NCI-H524 (cell line): ENCODE measurements at regions not wholly inside any gene's neighbourhood (a gene's known extent, or its start where the extent isn't known, plus 50 kb on each side); places are given as distances from the start of the nearest gene placed in this dataset.

Experiments used
- DNase-seq, 2 experiments: peaks; one replicate each; lab custom pipeline; 2025; lab: John Stamatoyannopoulos, UW

DNA sequence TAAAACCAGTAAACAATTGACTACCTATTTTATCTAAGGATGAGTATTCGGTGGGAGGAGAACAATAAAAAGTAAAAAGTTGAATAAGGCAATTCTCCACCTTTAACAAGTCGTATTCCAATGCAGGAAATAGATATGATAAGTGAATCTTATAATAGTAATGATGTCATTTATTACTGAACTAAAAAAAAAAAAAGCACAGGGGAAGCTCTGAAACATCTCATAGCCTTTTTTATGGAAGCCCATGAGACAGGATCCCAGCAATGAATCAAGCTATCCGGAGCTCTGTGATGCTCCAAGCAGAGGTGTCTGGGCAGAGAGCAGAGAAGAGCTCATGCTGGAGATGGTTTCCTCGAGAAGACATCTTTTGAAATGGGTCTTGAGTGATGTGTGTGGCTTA is 376.0 kb downstream of the ICE1 start:
- DNase-seq = peak in 1 of 2 experiments; percentile 41

DNA sequence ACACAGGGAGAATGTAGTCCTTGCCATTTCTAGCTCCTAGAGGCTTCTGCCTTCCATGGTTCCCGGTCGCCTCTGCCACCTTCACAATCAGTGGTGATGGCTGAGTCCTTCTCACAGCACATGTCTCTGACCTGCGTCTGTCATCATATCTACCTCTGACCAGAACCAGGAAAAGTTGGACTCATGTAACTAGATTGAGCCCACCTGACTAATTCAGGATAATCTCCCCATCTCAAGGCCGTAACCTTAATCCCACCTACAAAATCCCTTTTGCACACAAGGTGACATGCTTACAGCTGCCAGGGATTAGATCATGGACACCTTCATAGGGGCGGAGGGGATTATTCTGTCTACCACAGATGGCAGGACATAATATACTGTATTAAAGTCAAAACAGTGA is 375.6 kb downstream of the ICE1 start:
- DNase-seq = peak; percentile 70 to 96

DNA sequence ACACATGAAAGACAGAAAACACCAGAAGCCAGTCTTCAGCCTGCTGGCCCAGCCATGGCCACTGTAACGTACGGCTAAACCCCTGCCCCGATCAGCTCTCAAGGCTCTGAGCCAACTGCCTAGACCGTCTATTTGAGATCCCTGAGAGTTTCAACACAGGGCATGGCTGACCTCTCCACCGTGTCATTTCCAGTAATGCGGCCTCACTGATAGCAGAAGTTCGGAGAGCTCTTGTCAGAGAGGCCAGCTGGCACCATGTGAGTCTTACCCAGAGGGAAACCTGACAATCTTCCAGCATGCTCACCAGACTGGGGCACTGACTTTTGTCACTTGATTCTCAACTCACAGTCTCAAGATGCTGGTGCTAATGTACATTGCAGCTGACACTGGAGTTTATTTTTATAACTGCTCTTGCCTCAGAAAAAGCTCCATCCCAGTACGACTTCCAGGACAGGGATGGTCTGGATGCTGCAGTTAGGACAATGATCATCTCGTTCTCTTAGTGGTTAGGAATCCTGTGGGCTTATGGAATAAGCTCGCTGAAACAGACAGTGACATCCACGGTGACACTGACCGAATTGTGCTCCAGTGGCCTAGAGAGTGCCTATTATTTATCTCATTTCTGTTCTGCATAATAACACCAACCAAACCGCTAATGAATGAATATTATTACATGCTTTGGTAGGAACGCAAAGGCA is 372.7 kb downstream of the ICE1 start:
- DNase-seq = peak; percentile 88 to 97

DNA sequence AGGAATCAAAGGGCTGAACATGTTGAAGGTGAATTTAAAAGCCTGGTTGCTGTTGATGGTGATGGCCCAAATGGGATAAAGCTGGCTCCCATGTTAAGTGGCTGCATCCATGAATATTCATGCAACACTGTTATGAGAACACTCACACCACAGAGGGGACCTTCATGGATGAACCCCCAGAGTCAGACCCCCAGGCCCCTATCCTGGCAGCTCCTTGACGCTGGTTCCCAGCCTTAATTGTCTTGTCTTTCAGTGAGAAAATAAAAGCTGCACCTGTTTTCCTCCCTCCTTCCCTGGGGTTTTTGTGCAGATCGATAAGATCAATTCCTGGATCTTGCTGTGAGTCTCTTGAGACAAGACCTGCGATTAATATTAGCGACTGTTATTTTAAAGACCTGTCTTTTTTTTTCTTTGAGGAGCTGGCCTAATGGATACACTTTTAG is 371.7 kb downstream of the ICE1 start:
- no peak for DNase-seq

DNA sequence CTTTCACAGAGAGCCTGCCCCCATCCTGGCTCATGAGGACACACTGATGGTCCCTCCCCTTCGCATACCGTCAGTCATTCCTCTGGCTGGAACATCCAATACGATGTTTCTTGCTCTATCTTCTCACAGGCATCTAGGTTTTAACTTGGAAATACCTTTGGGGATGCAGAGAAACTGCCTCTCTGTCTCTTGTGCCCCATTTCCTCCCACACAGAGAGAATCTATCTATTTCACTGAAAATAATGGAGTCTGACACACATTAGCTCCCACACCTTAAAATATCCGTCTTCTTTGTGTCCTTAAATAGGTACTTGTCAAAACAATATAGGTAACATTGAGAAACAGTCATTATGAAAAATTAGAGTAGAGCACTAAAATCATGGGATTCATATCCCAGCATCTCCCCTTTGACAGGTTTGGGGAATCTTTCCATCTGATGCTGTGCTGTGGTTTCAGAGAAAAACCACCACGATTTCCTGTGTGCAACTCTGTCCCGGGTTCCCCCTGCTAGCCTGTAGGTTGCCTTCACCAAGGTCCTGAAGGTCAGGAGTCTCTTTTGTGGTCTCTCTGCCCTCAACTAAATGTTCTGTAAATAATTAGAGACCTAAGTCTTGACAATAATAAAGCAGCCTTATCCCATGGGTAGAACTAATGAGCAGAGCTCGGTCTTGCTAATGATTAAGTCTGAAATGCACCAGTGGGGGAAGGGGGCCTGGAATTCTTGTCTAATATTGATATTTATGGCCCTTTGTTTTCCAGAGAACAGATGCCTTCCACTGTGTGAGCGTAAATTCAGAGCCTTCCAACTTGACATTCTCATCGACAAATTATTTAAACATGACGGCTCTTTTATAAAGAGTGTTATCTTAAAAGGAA is 371.0 kb downstream of the ICE1 start:
- DNase-seq = no peak

DNA sequence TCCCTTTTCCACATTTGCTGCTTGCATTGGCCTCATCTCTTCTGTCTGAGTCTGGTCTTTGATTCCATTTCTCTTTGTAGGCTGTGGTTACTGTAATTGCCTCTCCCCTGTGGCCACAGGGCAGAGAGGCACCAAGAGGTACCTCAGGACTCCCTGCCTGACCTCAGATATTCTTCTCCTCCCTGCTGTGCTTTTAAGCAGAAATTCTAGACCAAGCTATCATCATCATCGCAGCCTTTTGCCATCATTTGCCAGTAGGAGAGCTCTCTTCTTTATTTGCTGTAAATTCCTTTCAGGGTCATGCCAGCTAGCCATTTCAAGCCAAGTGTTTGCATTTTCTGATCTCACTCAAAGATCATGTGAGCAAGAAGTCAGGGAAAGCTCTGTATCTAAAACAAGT is 369.6 kb downstream of the ICE1 start:
- DNase-seq = no peak

DNA sequence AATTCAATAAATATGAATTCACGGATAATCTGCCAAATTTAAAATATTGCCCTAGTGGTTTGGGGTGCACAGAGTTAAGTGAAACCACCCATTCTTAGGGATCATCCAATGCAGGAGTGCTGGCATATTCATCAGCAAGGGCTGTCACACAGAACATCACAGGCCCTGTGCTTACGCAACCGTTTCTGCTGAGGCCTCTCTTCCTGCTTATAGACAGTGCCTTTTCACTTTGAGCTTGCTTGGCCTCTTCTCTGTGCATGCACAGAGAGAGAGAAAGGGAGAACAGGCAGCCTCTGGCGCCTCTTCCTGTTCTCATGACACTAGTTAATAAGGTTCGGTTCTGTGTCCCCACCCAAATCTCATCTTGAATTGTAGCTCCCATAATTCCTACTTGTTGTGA is 366.3 kb downstream of the ICE1 start:
- no peak for DNase-seq

DNA sequence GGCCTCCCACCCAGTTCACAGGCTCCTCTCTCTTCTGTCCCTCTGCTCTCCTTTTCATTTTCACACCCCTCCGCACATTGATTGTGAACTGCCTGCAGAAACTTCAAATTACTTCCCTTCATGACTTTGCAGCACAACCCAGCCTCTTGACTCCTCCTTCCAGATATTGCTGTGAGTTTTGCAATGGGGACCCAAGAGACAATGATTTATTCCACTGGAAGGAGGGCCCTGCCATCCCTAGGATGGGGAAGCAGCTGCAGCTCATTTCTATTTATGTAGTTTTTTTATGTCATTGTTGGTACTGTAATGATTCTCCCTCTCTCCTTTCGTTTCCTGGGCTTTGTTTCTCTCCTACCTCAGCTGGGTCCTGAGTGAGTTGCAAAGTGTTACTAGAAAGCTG is 364.9 kb downstream of the ICE1 start:
- DNase-seq = no peak

DNA sequence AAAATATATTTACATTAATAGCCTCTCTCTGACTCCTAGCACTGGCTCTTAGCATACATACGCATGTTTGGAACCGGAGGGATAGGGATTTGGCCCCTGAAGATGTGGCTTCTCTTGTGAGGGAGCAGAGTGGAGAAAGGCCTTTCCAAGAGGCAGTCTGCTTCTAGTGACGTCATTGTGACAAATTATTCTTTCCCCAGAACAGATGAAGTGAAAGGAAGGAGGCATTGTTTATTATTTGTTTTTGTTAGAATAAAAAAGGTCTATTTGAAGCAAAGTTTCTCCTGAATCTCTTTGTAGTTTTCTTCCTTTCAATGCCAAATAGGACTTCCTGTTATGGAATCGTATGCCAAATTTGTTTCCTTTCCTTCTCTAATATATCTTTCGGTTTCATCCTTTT is 361.6 kb downstream of the ICE1 start:
- no peak for DNase-seq

DNA sequence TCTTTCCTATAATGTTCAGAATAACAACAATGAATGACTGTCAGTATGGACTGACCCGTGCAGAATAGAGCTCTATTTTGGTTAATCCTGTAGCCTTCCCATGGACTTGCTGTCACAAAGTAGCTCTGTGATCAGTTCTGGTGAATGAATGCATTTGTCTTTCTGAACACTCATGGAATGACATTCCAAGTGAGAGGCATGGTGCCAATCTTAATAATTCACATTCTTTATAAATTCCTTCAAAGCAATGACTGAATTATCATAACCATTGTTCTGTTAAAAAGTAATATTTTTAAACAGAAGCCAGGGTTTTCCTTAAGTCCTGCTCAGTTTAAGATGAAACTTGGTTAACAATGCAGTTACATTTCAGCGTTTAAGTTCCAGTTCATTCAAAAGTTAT is 360.5 kb downstream of the ICE1 start:
- DNase-seq = no peak

DNA sequence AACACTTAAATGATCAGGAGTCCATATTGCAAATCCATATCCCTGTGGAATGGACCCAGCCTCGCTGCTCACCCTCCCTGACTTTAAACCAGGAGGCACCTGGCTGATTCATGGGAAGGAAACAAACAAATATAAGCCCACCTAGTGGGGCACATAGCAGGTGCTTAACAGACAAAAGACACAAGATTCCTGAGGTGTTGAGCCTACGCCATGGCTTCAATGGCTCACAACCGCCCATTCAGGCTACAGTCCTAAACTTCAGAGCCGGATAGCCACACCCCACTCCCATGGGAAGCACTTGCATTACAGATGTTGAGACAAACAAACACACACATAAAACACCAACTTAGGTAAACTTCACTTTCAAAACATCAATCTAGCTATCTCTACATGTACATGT is 359.9 kb downstream of the ICE1 start:
- DNase-seq = no peak

DNA sequence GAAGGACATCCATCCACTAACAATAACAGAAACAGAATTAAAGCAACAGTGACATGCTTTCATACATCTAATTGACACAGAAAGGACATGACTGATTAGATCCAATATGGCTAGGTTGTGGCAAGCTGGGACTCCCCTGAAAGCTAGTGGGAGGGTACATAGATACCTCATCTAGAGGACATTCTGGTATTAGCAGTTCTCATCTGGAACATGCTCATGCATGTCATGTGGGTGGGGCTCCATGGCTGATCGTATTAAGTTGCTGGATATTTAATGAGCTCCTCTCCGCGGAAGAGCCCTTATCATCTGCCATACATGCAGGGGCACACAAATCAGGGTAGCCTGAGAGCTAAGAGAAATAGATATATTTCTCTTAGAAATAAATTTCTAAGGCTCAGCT is 358.9 kb downstream of the ICE1 start:
- peak in 1 of 2 experiments; percentile 80 for DNase-seq

DNA sequence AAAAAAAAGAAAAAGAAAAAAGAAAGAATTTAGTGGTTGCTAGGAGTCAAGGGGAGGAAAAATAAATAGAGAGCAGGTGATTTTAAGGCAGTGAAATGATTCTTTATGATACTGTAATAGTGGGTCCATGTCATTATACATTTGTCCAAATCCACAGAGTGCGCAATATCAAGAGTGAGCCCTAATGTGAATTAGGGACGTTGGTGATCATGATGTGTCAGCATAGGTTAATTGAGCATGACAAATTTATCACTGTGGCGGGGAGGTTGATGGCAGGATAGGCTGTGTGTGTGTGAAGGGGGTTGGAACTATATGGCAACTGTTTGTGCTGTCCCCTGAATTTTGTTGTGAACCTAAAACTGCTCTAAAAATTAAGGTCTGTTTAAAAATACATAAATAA is 357.8 kb downstream of the ICE1 start:
- DNase-seq = no peak

DNA sequence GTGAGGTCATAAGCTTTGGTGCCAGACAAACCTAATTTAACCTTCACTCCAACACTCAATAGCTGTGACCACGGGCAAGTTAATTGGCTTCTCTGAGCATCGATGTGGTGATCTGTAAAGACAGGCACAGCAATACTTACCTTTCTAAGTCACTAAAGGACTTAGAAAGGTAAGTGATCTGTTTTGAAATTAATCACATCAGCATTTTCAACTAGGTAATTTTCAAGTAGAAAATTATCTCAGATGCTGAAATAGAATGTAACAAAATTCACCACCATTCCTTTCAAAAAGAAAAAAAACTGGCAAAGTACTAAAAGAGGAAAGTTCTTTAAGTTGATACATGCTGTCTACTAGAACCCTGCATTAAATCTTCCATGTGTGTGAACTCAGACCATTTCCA is 354.5 kb downstream of the ICE1 start:
- DNase-seq = no peak

DNA sequence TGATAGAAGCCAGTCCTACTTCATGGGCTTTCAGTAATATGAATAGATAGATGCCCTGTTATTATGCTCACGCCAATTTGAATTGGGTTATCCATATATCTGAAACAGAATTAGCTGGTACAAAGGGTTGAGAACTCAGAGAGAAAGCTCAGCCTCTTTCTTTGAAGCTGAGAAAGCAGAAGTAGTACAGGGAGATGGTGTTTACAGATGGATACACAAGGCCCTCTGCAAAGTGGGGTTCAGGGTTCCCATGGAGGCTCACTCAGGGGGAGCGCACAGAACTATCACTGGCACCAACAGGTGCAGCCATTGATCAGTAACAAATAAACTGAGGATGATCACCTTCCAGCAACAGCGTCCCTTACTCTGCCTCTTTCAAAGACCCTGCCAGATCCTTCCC is 349.7 kb downstream of the ICE1 start:
- no peak for DNase-seq

DNA sequence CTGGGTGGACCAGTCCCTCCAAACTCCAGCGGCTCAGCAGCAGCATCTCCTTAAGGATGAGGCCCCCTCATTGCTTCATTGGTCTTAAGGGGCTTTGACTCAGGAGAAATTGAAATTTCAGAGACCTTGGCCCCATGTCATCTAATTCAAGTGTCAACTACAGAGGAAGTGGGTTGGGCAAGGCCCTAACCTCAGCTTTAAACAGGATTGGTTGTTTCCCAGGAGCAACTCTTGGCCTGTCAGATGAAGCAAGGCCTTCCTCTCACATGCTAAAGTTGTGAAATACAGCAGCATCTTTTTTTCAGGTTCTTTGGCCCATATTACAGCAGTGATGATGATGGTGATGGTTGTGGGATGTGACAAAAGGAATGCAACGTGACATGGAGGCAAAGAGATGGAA is 348.3 kb downstream of the ICE1 start:
- DNase-seq = no peak

DNA sequence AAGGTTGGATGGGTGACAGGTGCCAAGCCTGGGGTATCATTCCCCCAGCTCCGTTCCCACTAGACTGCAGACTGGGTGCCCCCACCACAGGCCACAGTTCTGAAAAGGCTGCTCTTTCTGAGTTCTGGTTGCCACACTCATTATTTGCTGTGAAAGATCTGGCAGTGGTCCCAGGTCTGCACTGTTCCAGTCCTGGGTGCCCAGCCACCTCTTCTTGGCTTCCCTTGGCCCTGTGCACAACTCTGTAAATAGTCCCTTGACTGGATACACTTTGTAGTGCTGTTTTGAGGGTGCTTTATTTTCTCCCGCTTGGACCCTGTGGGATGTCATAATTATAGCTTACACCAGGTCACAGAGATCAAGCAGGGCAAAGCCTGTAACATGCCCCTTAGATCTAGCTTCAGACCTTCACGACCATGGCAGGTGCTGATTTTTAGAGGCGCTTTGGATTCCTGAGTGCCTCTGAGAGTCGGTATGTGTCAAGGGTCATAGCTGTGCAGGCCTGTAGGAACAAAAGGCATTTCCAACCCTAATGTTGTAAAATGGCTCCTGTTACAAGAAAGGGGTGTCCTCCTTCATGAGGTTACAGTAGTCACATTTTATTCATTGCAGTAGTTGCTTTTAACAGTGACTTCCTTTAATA is 344.9 kb downstream of the ICE1 start:
- DNase-seq = no peak

DNA sequence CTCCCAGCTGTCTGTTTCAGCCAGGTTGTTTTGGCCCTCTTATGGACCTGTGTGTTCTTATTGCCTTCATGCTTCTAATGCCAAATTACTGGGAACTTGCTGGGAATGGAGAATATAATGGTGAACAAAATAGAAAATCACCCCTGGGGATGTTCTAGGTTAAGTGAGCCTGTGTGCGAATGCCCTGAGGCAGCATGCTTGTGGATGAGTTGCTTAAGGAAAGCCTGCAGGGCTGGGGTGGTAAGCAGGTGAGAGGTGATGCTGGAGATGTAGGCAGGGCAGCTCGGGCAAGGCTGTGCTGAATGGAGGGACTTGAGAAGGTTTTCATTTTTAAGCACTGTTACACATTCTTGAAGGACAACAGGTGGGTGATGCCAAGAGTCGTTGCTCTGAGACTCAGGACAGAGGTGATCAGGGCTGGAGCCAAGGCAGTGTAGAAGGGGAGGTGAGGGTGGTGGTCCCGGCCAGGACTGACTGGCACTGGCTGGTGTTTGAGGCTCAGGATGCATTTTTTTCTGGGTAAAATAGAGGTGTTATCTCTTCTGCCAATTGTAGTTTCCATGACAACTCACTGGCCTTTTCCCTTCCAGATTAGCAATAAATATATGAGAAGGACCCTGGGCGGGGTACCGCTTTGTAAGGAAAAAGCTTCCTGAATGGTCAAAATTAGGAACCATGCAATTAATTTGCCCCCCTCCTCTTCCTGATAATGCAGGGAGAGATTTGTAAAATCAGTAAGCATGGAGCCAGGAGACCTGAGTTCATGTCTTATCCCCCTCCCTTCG is 342.8 kb downstream of the ICE1 start:
- DNase-seq = no peak

DNA sequence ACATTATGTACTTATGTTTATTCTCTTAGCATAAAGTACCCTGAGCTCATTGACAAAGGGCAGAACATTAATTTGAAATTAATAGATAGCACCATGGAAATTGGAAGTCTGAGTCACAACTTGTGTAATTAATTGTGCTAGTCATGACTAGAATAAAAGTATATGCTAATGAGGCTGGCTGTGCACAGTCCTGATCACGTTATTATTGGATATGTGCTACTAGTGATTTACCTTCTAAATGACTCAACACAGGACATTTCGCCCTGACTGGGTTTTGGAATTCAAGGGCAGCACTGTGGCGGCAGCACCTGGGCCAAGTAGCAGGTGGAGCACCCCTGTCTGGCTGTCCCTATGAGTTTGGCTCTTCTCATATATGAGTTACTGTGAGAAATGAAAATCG is 341.8 kb downstream of the ICE1 start:
- DNase-seq = no peak

DNA sequence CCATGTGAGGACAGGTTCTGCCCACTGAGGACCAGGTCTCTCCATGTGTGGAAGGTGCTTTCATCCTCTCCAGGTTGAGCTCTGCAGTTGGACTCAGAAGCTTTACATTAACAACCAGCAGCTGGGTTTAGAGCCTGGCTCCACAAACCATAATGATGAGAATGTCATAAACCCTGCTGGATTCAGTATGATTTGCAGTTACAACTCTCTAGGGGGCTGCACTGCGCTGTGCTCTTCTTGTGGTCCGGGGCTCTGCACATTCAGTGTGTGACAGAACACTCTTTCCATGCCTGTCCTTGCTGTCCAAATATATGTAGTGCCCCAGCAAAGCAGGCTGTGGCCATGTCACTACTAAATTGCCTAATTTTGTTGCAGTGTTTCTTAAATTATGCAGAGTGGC is 334.3 kb downstream of the ICE1 start:
- peak in 1 of 2 experiments; percentile 18 for DNase-seq

DNA sequence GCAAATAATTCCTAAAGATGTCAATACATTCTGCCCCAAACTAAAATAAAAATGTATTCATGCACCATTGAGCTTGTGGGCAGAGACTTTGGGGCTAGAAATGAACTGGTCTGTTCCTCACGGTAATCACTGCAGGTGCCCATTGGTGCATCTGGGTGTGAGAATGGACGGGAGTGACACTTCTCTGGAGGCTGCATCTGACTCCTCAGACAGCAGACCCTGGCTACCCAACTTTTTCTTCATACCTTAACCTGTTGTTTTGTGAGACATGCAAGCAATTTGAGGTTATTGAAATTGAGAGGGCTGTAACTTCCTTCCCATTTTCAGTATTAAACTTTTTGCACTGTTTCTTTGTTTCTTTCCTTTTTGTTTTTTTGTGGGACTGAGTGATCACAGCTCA is 333.4 kb downstream of the ICE1 start:
- DNase-seq = no peak

DNA sequence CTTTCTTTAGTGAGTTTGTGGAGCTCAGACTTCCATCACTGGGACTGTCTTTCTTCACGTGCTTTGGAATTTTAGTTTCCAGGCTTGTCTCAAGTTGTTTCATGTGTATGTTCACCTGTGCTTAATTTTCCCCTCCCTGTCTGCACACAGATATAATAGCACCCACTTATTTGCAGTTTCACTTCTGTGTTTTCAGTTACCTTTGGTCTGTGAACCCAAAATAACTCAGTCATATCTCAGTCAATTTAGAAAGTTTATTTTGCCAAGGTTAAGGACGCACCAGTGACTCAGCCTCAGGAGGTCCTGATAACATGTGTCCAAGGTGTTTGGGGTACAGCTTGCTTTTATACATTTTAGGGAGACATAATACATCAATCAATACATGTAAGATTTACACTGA is 330.4 kb downstream of the ICE1 start:
- no peak for DNase-seq
